NB4 (cell line): ENCODE measurements at regions not wholly inside any gene's neighbourhood (a gene's known extent, or its start where the extent isn't known, plus 50 kb on each side); places are given as distances from the start of the nearest gene placed in this dataset.

Experiments used
- MAX ChIP-seq: IDR thresholded peaks from 2 replicates; pipeline ENCODE4 v1.6.1; 2011; ENCODE audit warnings: low read depth, low read length
- POLR2A ChIP-seq: IDR thresholded peaks from 2 replicates; pipeline ENCODE4 v1.6.1; 2011; ENCODE audit warnings: mild to moderate bottlenecking; ENCODE audit not compliant: insufficient read length; ENCODE audit errors: extremely low read depth
- TF ChIP-seq, protein P1 (sequence below): IDR thresholded peaks from one replicate; pipeline ENCODE4 v1.5.1; 2012; ENCODE audit warnings: low read depth, low read length

GRCh38 chr5:4533457-4534105 is 606.5 kb upstream of the ADAMTS16 start:
- TF ChIP-seq POLR2A: no peak
- TF ChIP-seq, protein P1, sequence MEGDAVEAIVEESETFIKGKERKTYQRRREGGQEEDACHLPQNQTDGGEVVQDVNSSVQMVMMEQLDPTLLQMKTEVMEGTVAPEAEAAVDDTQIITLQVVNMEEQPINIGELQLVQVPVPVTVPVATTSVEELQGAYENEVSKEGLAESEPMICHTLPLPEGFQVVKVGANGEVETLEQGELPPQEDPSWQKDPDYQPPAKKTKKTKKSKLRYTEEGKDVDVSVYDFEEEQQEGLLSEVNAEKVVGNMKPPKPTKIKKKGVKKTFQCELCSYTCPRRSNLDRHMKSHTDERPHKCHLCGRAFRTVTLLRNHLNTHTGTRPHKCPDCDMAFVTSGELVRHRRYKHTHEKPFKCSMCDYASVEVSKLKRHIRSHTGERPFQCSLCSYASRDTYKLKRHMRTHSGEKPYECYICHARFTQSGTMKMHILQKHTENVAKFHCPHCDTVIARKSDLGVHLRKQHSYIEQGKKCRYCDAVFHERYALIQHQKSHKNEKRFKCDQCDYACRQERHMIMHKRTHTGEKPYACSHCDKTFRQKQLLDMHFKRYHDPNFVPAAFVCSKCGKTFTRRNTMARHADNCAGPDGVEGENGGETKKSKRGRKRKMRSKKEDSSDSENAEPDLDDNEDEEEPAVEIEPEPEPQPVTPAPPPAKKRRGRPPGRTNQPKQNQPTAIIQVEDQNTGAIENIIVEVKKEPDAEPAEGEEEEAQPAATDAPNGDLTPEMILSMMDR: no peak
- no peak for TF ChIP-seq MAX
